Stomach (tissue), 4 donors: ENCODE measurements at regions not wholly inside any gene's neighbourhood (a gene's known extent, or its start where the extent isn't known, plus 50 kb on each side); places are given as distances from the start of the nearest gene placed in this dataset.

ENCODE experiments used
- EP300 ChIP-seq: sonication (generic); formaldehyde crosslinking; IDR thresholded peaks from one replicate; pipeline ENCODE4 v1.6.1; 2017; ENCODE audit warnings: antibody characterized with exemption
- POLR2A ChIP-seq, 4 donors: fragments of 450-650 bp; IDR thresholded peaks; one replicate each; pipeline ENCODE4 v1.6.1; 2016; ENCODE audit warnings: antibody characterized with exemption in 4 of 4, control low read depth in 2 of 4, mild to moderate bottlenecking in 1 of 4, moderate library complexity in 1 of 4
- TF ChIP-seq, protein P1 (sequence below), 7 experiments: fragments of 450-650 bp in 4 of 7; fragments of 200-600 bp in 3 of 7; sonication (generic) in 3 of 7; IDR thresholded peaks; one replicate each; pipeline ENCODE4 v1.5.1; 2016 to 2019; ENCODE audit warnings: antibody characterized with exemption in 7 of 7, control low read depth in 2 of 7, mild to moderate bottlenecking in 1 of 7

DNA sequence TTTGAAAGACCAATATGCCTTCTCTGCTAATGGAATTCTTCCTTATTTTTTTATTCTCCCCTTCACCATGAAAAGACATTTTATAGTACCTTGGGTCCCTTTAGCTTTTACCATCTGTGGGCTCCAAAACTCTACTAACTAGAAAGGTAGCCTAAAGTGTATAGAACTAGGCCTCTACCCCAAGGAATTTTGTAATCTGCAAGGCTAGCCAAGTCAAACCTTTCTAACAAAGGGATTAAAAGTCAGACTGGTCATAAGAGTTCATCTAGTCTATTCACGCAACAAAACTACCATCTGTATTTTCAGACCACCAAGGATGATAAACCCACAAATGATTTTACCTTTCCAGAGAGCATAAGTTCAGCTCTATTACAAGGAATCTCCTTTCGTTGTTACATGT lies 189.5 kb upstream of the DCAF8L1 start:
- TF ChIP-seq, protein P1, sequence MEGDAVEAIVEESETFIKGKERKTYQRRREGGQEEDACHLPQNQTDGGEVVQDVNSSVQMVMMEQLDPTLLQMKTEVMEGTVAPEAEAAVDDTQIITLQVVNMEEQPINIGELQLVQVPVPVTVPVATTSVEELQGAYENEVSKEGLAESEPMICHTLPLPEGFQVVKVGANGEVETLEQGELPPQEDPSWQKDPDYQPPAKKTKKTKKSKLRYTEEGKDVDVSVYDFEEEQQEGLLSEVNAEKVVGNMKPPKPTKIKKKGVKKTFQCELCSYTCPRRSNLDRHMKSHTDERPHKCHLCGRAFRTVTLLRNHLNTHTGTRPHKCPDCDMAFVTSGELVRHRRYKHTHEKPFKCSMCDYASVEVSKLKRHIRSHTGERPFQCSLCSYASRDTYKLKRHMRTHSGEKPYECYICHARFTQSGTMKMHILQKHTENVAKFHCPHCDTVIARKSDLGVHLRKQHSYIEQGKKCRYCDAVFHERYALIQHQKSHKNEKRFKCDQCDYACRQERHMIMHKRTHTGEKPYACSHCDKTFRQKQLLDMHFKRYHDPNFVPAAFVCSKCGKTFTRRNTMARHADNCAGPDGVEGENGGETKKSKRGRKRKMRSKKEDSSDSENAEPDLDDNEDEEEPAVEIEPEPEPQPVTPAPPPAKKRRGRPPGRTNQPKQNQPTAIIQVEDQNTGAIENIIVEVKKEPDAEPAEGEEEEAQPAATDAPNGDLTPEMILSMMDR (IDR thresholded peaks at IDR 0.05): no peak
- TF ChIP-seq POLR2A (IDR thresholded peaks at IDR 0.05) (no peak), EP300 (no peak)
